ENCODE measurements at regions not wholly inside any gene's neighbourhood (a gene's known extent, or its start where the extent isn't known, plus 50 kb on each side); places are given as distances from the start of the nearest gene placed in this dataset.
"Not testable (repeated sequence)": the region's sequence is repeated elsewhere in the genome, so short reads cannot be mapped to it uniquely, and the experiment has no call there.

- Histone ChIP-seq H3K36me3 (ENCODE audit: control insufficient read depth in 2 of 2, insufficient read depth in 2 of 2, low read length in 1 of 2) (no peaks in the 10 kb centered on the region), H3K27ac (ENCODE audit: low read depth in 1 of 2, low read length in 1 of 2) (no peak overlapping the region), H3K4me3 (ENCODE audit: low read length in 2 of 2) (no peak overlapping the region), H3K4me1 (ENCODE audit: control insufficient read depth in 2 of 2, insufficient read depth in 2 of 2, low read length in 2 of 2) (no peaks in the 10 kb centered on the region), H3K27me3 (ENCODE audit: control insufficient read depth in 2 of 2, insufficient read depth in 1 of 2, low read length in 1 of 2) (no peaks in the 10 kb centered on the region), H3K9me3 (ENCODE audit: control insufficient read depth in 2 of 2, insufficient read depth in 1 of 2, low read length in 1 of 2) (no peaks in the 10 kb centered on the region)
- no peak for DNase-seq (ENCODE audit: low read depth in 6 of 9, low spot score in 9 of 9)
- WGBS: 97% methylated on average over 5 of the region's 5 CpGs
Measured at GRCh38 chr1:78731674-78732073, 82.0 kb downstream of the IFI44 start.

- DNase-seq (ENCODE audit: low read depth in 6 of 9, low spot score in 9 of 9): no peak
- no peaks in the 10 kb centered on the region for H3K9me3 ChIP-seq (ENCODE audit: control insufficient read depth in 2 of 2, insufficient read depth in 1 of 2, low read length in 1 of 2)
- H3K27ac ChIP-seq (ENCODE audit: low read depth in 1 of 2, low read length in 1 of 2): no peak overlapping the region
- no peaks in the 10 kb centered on the region for H3K27me3 ChIP-seq (ENCODE audit: control insufficient read depth in 2 of 2, insufficient read depth in 1 of 2, low read length in 1 of 2)
- H3K4me3 ChIP-seq (ENCODE audit: low read length in 2 of 2): no peak overlapping the region
- 96% methylated on average over 1 of the region's 1 CpG for WGBS
- no peaks in the 10 kb centered on the region for H3K4me1 ChIP-seq (ENCODE audit: control insufficient read depth in 2 of 2, insufficient read depth in 2 of 2, low read length in 2 of 2)
- H3K36me3 ChIP-seq (ENCODE audit: control insufficient read depth in 2 of 2, insufficient read depth in 2 of 2, low read length in 1 of 2): no peaks in the 10 kb centered on the region
Measured at GRCh38 chr1:78737241-78737640, 87.6 kb downstream of the IFI44 start.

GRCh38 chr1:78743626-78744025, 94.0 kb downstream of the IFI44 start:
- 93% methylated on average over 1 of the region's 1 CpG for WGBS
- H3K36me3 ChIP-seq (ENCODE audit: control insufficient read depth in 2 of 2, insufficient read depth in 2 of 2, low read length in 1 of 2): no peaks in the 10 kb centered on the region
- H3K27me3 ChIP-seq (ENCODE audit: control insufficient read depth in 2 of 2, insufficient read depth in 1 of 2, low read length in 1 of 2): no peaks in the 10 kb centered on the region
- DNase-seq (ENCODE audit: low read depth in 6 of 9, low spot score in 9 of 9): no peak
- H3K4me3 ChIP-seq (ENCODE audit: low read length in 2 of 2): no peak overlapping the region
- no peaks in the 10 kb centered on the region for H3K9me3 ChIP-seq (ENCODE audit: control insufficient read depth in 2 of 2, insufficient read depth in 1 of 2, low read length in 1 of 2)
- no peaks in the 10 kb centered on the region for H3K4me1 ChIP-seq (ENCODE audit: control insufficient read depth in 2 of 2, insufficient read depth in 2 of 2, low read length in 2 of 2)
- H3K27ac ChIP-seq (ENCODE audit: low read depth in 1 of 2, low read length in 1 of 2): no peak overlapping the region

GRCh38 chr1:78745111-78745510, 95.5 kb downstream of the IFI44 start:
- no peak for DNase-seq (ENCODE audit: low read depth in 6 of 9, low spot score in 9 of 9)
- Histone ChIP-seq H3K27me3 (ENCODE audit: control insufficient read depth in 2 of 2, insufficient read depth in 1 of 2, low read length in 1 of 2) (no peaks in the 10 kb centered on the region), H3K4me3 (ENCODE audit: low read length in 2 of 2) (no peak overlapping the region), H3K4me1 (ENCODE audit: control insufficient read depth in 2 of 2, insufficient read depth in 2 of 2, low read length in 2 of 2) (no peaks in the 10 kb centered on the region), H3K36me3 (ENCODE audit: control insufficient read depth in 2 of 2, insufficient read depth in 2 of 2, low read length in 1 of 2) (no peaks in the 10 kb centered on the region), H3K27ac (ENCODE audit: low read depth in 1 of 2, low read length in 1 of 2) (no peak overlapping the region), H3K9me3 (ENCODE audit: control insufficient read depth in 2 of 2, insufficient read depth in 1 of 2, low read length in 1 of 2) (no peaks in the 10 kb centered on the region)

GRCh38 chr1:78753679-78754078, 104.0 kb downstream of the IFI44 start:
- not testable (repeated sequence) for H3K36me3 ChIP-seq (ENCODE audit: control insufficient read depth in 2 of 2, insufficient read depth in 2 of 2, low read length in 1 of 2); H3K9me3 ChIP-seq (ENCODE audit: control insufficient read depth in 2 of 2, insufficient read depth in 1 of 2, low read length in 1 of 2); H3K27ac ChIP-seq (ENCODE audit: low read depth in 1 of 2, low read length in 1 of 2); H3K4me3 ChIP-seq (ENCODE audit: low read length in 2 of 2); DNase-seq (ENCODE audit: low read depth in 6 of 9, low spot score in 9 of 9); H3K27me3 ChIP-seq (ENCODE audit: control insufficient read depth in 2 of 2, insufficient read depth in 1 of 2, low read length in 1 of 2); H3K4me1 ChIP-seq (ENCODE audit: control insufficient read depth in 2 of 2, insufficient read depth in 2 of 2, low read length in 2 of 2)
- 92% methylated on average over 2 of the region's 2 CpGs for WGBS

- no peak overlapping the region for H3K4me3 ChIP-seq (ENCODE audit: low read length in 2 of 2)
- H3K36me3 ChIP-seq (ENCODE audit: control insufficient read depth in 2 of 2, insufficient read depth in 2 of 2, low read length in 1 of 2): no peaks in the 10 kb centered on the region
- H3K4me1 ChIP-seq (ENCODE audit: control insufficient read depth in 2 of 2, insufficient read depth in 2 of 2, low read length in 2 of 2): no peaks in the 10 kb centered on the region
- H3K9me3 ChIP-seq (ENCODE audit: control insufficient read depth in 2 of 2, insufficient read depth in 1 of 2, low read length in 1 of 2): no peaks in the 10 kb centered on the region
- H3K27ac ChIP-seq (ENCODE audit: low read depth in 1 of 2, low read length in 1 of 2): no peak overlapping the region
- no peak for DNase-seq (ENCODE audit: low read depth in 6 of 9, low spot score in 9 of 9)
- no peaks in the 10 kb centered on the region for H3K27me3 ChIP-seq (ENCODE audit: control insufficient read depth in 2 of 2, insufficient read depth in 1 of 2, low read length in 1 of 2)
Measured at GRCh38 chr1:78755986-78756385, 106.4 kb downstream of the IFI44 start.

GRCh38 chr1:78758506-78758905, 108.9 kb downstream of the IFI44 start:
- 87% methylated on average over 4 of the region's 4 CpGs for WGBS
- Histone ChIP-seq H3K4me3 (ENCODE audit: low read length in 2 of 2) (no peak overlapping the region), H3K27ac (ENCODE audit: low read depth in 1 of 2, low read length in 1 of 2) (no peak overlapping the region), H3K36me3 (ENCODE audit: control insufficient read depth in 2 of 2, insufficient read depth in 2 of 2, low read length in 1 of 2) (no peaks in the 10 kb centered on the region), H3K27me3 (ENCODE audit: control insufficient read depth in 2 of 2, insufficient read depth in 1 of 2, low read length in 1 of 2) (no peaks in the 10 kb centered on the region), H3K9me3 (ENCODE audit: control insufficient read depth in 2 of 2, insufficient read depth in 1 of 2, low read length in 1 of 2) (no peaks in the 10 kb centered on the region), H3K4me1 (ENCODE audit: control insufficient read depth in 2 of 2, insufficient read depth in 2 of 2, low read length in 2 of 2) (no peaks in the 10 kb centered on the region)
- DNase-seq (ENCODE audit: low read depth in 6 of 9, low spot score in 9 of 9): no peak

- H3K27ac ChIP-seq (ENCODE audit: low read depth in 1 of 2, low read length in 1 of 2): no peak overlapping the region
- DNase-seq (ENCODE audit: low read depth in 6 of 9, low spot score in 9 of 9): no peak
- H3K9me3 ChIP-seq (ENCODE audit: control insufficient read depth in 2 of 2, insufficient read depth in 1 of 2, low read length in 1 of 2): no peaks in the 10 kb centered on the region
- H3K36me3 ChIP-seq (ENCODE audit: control insufficient read depth in 2 of 2, insufficient read depth in 2 of 2, low read length in 1 of 2): no peaks in the 10 kb centered on the region
- no peaks in the 10 kb centered on the region for H3K4me1 ChIP-seq (ENCODE audit: control insufficient read depth in 2 of 2, insufficient read depth in 2 of 2, low read length in 2 of 2)
- no peak overlapping the region for H3K4me3 ChIP-seq (ENCODE audit: low read length in 2 of 2)
- H3K27me3 ChIP-seq (ENCODE audit: control insufficient read depth in 2 of 2, insufficient read depth in 1 of 2, low read length in 1 of 2): no peaks in the 10 kb centered on the region
- WGBS: 95% methylated on average over 3 of the region's 3 CpGs
Measured at GRCh38 chr1:78759881-78760280, 110.2 kb downstream of the IFI44 start.

GRCh38 chr1:78760858-78761257, 111.2 kb downstream of the IFI44 start:
- Histone ChIP-seq H3K9me3 (ENCODE audit: control insufficient read depth in 2 of 2, insufficient read depth in 1 of 2, low read length in 1 of 2) (no peaks in the 10 kb centered on the region), H3K27ac (ENCODE audit: low read depth in 1 of 2, low read length in 1 of 2) (no peak overlapping the region), H3K4me1 (ENCODE audit: control insufficient read depth in 2 of 2, insufficient read depth in 2 of 2, low read length in 2 of 2) (no peaks in the 10 kb centered on the region), H3K36me3 (ENCODE audit: control insufficient read depth in 2 of 2, insufficient read depth in 2 of 2, low read length in 1 of 2) (no peaks in the 10 kb centered on the region), H3K27me3 (ENCODE audit: control insufficient read depth in 2 of 2, insufficient read depth in 1 of 2, low read length in 1 of 2) (no peaks in the 10 kb centered on the region), H3K4me3 (ENCODE audit: low read length in 2 of 2) (no peak overlapping the region)
- DNase-seq (ENCODE audit: low read depth in 6 of 9, low spot score in 9 of 9): no peak
- WGBS: 82% methylated on average over 2 of the region's 2 CpGs

- H3K9me3 ChIP-seq (ENCODE audit: control insufficient read depth in 2 of 2, insufficient read depth in 1 of 2, low read length in 1 of 2): no peaks in the 10 kb centered on the region
- no peaks in the 10 kb centered on the region for H3K4me1 ChIP-seq (ENCODE audit: control insufficient read depth in 2 of 2, insufficient read depth in 2 of 2, low read length in 2 of 2)
- no peak overlapping the region for H3K27ac ChIP-seq (ENCODE audit: low read depth in 1 of 2, low read length in 1 of 2)
- H3K36me3 ChIP-seq (ENCODE audit: control insufficient read depth in 2 of 2, insufficient read depth in 2 of 2, low read length in 1 of 2): no peaks in the 10 kb centered on the region
- no peak for DNase-seq (ENCODE audit: low read depth in 6 of 9, low spot score in 9 of 9)
- no peaks in the 10 kb centered on the region for H3K27me3 ChIP-seq (ENCODE audit: control insufficient read depth in 2 of 2, insufficient read depth in 1 of 2, low read length in 1 of 2)
- WGBS: 94% methylated on average over 4 of the region's 4 CpGs
- H3K4me3 ChIP-seq (ENCODE audit: low read length in 2 of 2): no peak overlapping the region
Measured at GRCh38 chr1:78762113-78762512, 112.5 kb downstream of the IFI44 start.

Data from thymus (tissue), 11 donors.